HG03520 (cell line): ENCODE measurements at regions not wholly inside any gene's neighbourhood (a gene's known extent, or its start where the extent isn't known, plus 50 kb on each side); places are given as distances from the start of the nearest gene placed in this dataset.
"Not testable (repeated sequence)": the region's sequence is repeated elsewhere in the genome, so short reads cannot be mapped to it uniquely, and the experiment has no call there.

ENCODE experiments used
- ATAC-seq: cut with Tn5 transposase; IDR thresholded peaks from one replicate; pipeline ENCODE4 v1.9.1; 2021; ENCODE audit warnings: mild to moderate bottlenecking, moderate library complexity; ENCODE audit not compliant: unreplicated experiment

DNA sequence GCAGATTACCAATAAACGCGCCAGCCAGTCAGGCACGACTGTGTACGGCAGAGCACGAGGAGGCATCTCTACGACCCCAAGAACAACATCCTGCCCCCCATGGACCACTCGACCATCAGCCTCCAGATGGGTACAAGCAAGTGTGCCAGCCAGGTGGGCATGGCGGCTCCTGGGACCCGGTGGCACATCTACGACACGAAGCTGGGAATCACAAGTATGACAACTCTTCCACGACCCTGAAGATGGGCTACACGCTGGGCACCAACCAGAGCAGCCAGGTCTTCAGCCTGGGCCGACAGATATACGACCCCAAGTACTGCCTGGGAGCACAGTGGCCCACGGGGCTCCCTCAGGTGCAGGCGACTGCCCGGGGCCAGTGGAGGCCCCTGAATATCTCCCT lies 217.6 kb downstream of the POTED start:
- no peak for ATAC-seq

DNA sequence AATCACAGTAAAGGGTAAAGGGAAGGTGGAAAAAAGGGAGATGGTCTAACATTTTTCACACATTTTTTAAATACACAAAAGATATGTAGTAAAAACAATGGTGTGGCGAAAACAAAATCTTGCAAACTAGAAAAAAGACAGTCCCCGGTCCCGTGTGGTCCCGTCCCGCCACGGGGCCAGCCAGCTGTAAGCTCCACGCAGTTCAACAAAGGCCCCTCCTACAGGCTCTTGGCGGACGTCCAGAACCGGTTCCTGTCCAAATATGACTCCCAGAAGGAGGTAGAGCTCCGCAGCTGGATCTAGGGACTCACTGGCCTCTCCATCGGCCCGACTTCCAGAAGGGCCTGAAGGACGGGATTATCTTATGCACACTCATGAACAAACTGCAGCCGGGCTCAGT lies 216.9 kb downstream of the POTED start:
- ATAC-seq = not testable (repeated sequence)

- not testable (repeated sequence) for ATAC-seq
Observed at GRCh38 chr21:13825218-13825778, 215.7 kb downstream of the POTED start.

GRCh38 chr21:13820286-13820685 lies 210.7 kb downstream of the POTED start:
- not testable (repeated sequence) for ATAC-seq

DNA sequence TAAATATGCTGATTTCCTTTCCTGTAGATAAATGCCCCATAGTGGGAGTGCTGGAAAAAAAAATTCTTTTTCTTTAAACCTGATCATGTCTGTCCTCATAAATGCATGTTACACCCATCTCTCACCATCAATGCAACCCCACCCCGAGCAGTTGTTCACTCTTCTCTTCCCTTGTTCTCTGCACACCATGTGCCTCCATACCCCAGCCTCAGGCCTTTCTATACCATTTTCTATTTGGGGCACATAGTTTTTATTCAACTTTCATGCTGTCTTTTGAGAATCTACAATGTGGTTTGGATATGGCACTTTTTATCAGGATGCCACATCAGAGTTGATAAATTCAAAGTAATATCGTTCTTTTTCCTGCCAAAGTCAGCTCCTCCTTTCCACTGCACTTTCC lies 202.6 kb downstream of the POTED start:
- not testable (repeated sequence) for ATAC-seq

DNA sequence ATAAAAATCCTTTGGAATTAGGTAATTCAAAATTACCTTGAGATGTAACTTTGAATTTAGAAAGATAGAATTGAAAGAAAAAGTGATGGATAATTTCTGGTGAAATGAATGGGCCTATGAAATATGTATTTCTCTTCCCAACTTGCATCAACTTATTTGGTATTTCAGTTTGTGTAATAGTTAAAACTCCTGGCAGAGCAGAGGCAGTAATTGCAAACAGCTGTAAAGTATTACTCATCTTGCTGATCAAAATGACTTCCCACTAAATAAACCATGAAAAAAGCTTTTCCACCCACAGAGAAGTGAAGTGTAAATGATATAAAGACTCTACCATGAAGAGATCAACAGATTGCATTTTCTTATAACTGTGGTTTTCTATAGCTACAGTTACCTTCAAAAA lies 201.0 kb downstream of the POTED start:
- ATAC-seq = not testable (repeated sequence)

DNA sequence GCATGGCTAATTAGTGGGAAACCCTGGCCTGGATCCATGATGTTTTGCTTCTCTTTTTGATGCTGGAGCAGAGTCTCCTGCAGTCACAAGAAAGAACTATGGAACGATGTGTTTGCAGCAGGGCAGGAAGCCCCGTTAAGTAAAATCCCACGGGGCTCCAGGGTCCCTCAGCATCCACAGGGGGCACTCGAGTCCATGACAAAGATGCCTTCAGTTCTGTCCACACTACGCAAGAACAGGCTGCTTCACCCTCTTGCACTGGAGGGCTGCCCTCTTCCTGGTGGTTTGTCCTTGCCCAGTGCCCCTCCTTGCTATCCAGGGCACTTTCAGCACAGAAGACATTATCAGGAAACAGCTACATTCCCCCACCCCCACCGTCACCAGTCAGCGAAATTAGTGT lies 196.9 kb downstream of the POTED start:
- not testable (repeated sequence) for ATAC-seq

DNA sequence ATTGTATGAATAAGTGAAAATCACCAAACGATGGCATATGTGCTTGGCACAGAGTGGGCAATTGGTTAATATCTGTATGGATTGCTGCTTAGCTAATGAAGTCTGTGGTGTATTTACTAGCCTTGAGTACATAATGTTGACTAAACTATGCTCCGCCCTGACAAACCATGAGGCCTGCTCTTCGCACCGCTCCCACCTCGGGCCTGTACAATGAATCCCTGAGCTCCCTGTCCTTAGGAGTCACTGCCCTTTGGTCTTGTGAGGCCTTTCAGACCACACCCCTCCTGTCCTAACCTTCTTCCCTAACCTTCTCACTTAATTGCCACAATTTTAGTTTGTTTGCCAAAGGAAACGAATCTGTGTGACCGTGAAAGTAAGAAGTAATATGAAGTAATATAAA lies 193.2 kb downstream of the POTED start:
- ATAC-seq = not testable (repeated sequence)
